GM21515 (cell line): ENCODE measurements at regions not wholly inside any gene's neighbourhood (a gene's known extent, or its start where the extent isn't known, plus 50 kb on each side); places are given as distances from the start of the nearest gene placed in this dataset.
"Not testable (repeated sequence)": the region's sequence is repeated elsewhere in the genome, so short reads cannot be mapped to it uniquely, and the experiment has no call there.

ENCODE experiments used
- ATAC-seq: cut with Tn5 transposase; IDR thresholded peaks from one replicate; pipeline ENCODE4 v1.9.1; 2021; ENCODE audit not compliant: unreplicated experiment

DNA sequence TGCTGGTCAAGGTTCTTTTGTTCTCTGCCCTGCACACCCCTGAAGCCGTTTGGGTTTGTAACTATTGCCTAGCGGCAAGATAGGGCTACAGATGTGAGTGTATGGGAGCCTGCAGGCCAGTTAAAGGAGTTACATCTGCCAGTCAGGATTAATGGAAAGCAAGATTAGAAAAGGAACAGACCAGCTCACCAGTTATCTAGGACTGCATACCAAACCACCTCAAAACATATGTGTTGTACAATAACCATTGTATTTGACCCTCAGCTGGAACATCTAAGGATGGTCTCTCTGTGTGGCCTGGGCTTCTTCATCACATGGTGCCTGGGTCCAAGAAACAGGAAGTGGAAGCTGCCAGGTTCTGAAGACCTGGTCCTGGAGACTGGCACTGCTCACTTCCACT, 52.5 kb upstream of the FBXO28 start:
- no peak for ATAC-seq

GRCh38 chr1:224059897-224060427, 53.9 kb upstream of the FBXO28 start:
- no peak for ATAC-seq

- no peak for ATAC-seq
These were observed 55.6 kb upstream of the FBXO28 start for GRCh38 chr1:224058303-224058702.

DNA sequence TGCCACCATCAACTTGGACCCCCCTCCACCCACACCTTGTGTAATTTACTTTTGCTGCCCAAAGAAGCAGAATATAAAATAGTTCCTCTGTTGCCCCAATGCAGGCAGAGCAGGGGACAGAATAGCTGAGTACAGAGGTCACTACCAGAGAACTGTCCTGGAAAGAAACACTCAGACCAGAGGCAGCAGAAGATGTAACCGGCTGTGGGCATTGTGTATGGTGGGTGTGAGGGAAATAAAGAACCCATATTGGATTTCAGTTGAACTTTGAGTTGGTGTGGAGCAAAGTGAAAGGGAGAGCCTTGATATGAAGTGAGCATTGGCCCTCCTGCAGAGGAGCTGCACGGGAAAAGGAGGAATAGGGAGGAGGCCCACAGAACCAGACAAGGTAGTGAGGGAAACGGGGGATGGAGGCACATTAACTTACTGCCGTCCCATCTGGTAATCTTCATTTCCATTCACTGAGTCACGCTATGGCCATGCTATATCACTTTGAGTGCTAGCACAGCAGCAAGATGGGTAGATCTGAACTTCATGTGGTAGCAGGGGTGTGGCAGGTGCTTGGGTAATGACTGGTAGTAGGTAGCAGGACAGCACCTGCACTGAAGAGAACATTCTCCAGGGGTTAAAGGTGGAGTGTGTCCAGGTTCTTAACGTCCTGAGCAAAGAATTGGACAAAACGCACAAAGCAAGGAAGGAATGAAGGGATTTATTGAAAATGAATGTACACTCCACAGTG, 56.3 kb upstream of the FBXO28 start:
- ATAC-seq: no peak

- no peak for ATAC-seq
These were observed 59.3 kb upstream of the FBXO28 start for GRCh38 chr1:224054611-224055010.

- ATAC-seq: no peak
These were observed 59.9 kb upstream of the FBXO28 start for GRCh38 chr1:224054012-224054411.

- no peak for ATAC-seq
These were observed 60.5 kb upstream of the FBXO28 start for GRCh38 chr1:224053456-224053855.

GRCh38 chr1:224052772-224053171, 61.1 kb upstream of the FBXO28 start:
- ATAC-seq: no peak

- not testable (repeated sequence) for ATAC-seq
These were observed 62.1 kb upstream of the FBXO28 start for GRCh38 chr1:224051782-224052181.

DNA sequence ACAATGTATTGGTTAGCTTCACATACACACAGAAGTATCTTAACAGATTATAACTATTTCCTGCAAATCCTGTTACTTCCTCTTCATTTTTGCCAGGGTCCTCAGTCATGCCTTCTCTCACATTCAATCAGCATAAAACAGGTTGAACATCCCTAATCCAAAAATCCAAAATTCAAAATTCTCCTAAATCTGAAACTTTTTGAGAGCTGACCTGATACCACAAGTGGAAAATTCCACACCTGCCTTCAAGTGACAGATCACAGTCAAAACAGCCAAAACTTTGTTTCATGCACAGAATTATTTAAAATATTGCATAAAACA, 62.9 kb upstream of the FBXO28 start:
- ATAC-seq: no peak

GRCh38 chr1:224047538-224047937, 66.4 kb upstream of the FBXO28 start:
- ATAC-seq: no peak

- no peak for ATAC-seq
These were observed 68.4 kb upstream of the FBXO28 start for GRCh38 chr1:224045556-224045955.

GRCh38 chr1:224044420-224044819, 69.5 kb upstream of the FBXO28 start:
- no peak for ATAC-seq

DNA sequence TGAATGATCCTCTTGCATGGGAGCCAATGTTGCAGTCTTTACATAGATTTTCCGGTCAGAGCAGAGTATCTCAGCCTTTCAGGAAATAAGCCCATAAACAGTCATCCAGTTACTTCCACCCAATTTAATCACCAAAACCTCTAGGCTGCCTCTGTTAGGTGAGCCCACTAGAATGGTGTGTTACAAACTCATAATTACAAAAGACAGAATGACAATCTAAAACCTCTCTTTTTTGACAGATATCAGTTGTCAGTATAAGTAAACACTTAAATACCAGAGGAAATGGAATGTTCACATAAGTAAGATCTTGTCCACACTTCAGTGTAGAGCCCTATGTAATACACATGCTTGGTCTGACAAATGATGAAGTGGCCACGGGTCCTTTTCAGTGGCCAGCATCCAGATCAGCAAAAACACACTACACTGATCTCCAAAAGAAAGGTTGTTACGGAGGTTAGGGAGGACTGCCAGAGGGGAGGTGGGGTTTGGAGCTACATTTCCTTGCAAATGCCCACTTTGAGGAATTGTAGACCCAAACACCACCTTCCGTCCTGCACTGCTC, 71.3 kb upstream of the FBXO28 start:
- ATAC-seq: no peak

DNA sequence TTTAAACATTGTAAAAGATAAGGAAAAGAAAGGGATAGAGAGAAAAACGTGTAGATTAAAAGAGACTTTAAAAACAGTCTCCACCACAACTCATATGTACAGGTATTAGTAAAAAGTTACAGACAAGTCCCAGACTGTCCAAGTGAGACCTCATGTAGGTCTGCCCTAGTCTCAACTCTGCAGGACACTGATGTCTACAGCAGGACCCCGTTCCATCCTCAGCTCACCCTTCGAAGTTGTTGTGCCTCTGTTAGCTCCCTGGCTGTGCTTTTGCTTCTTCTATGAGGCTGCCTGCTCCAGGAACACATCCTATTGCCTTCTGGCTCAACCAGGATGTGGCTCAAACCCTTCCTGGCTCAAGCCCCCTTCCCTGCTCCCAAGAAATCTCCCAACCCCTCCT, 72.9 kb upstream of the FBXO28 start:
- ATAC-seq: no peak

GRCh38 chr1:224040423-224040822, 73.5 kb upstream of the FBXO28 start:
- ATAC-seq: not testable (repeated sequence)

GRCh38 chr1:224040006-224040405, 73.9 kb upstream of the FBXO28 start:
- ATAC-seq: not testable (repeated sequence)

GRCh38 chr1:224038832-224039231, 75.1 kb upstream of the FBXO28 start:
- ATAC-seq: not testable (repeated sequence)

DNA sequence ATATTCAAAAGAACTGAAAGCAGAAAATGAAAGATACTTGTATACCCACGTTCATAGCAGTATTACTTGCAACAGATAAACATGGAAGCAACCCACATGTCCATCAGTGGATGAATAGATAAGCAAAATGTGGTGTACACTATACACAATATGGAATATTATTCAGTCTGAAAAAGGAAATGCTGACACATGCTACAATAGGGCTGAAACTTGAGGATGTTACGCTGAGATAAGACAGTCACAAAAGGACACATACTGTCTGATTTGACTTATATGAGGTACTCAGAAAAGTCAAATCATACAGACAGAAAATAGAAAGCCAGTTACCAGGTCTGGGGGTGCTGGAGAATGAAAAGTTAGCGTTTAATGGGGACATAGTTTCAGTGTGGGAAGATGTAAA, 76.5 kb upstream of the FBXO28 start:
- ATAC-seq: not testable (repeated sequence)

- ATAC-seq: not testable (repeated sequence)
These were observed 81.2 kb upstream of the FBXO28 start for GRCh38 chr1:224032608-224033276.

- ATAC-seq: not testable (repeated sequence)
These were observed 81.9 kb upstream of the FBXO28 start for GRCh38 chr1:224031986-224032385.

DNA sequence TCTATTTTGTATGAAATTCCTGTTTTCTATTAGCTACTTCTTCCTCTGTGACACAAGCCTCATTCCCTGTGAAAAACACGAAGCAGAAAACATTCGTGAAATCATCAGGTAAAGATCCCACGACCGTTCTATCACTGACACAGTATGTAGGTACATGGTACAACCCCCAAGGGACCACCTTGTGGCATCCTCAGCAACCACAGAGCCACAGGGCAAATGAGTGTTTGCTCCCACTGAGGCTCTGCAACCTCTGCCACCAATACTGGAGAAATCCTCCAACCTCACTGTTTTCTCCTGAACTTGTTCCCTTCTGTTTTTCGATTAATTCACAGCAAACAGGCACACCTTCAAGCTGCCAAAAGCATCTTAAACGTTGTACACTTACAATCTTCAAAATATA, 83.7 kb upstream of the FBXO28 start:
- ATAC-seq: not testable (repeated sequence)
